Parathyroid adenoma (tissue), 2 donors: ENCODE measurements at regions not wholly inside any gene's neighbourhood (a gene's known extent, or its start where the extent isn't known, plus 50 kb on each side); places are given as distances from the start of the nearest gene placed in this dataset.

Source experiments
- H2AFZ ChIP-seq: fragments of 300-600 bp; sonication (generic); one replicate; pipeline ENCODE4 v1.7.0; 2017; ENCODE audit warnings: antibody characterized with exemption, mild to moderate bottlenecking
- H3K27ac ChIP-seq: fragments of 300-600 bp; sonication (generic); one replicate; pipeline ENCODE4 v1.7.0; 2017
- H3K27me3 ChIP-seq: fragments of 300-600 bp; sonication (generic); one replicate; pipeline ENCODE4 v1.7.0; 2017; ENCODE audit warnings: low read length; ENCODE audit not compliant: control insufficient read depth, insufficient read depth
- H3K36me3 ChIP-seq: fragments of 300-600 bp; sonication (generic); one replicate; pipeline ENCODE4 v1.7.0; 2017; ENCODE audit warnings: low read length; ENCODE audit not compliant: control insufficient read depth, insufficient read depth
- H3K4me1 ChIP-seq: fragments of 300-600 bp; sonication (generic); one replicate; pipeline ENCODE4 v1.7.0; 2017; ENCODE audit warnings: control low read depth
- H3K4me2 ChIP-seq: fragments of 300-600 bp; sonication (generic); one replicate; pipeline ENCODE4 v1.7.0; 2017; ENCODE audit warnings: low read length
- H3K4me3 ChIP-seq: fragments of 300-600 bp; sonication (generic); one replicate; pipeline ENCODE4 v1.7.0; 2017; ENCODE audit warnings: low read depth, low read length
- H3K79me2 ChIP-seq: fragments of 300-600 bp; sonication (generic); one replicate; pipeline ENCODE4 v1.7.0; 2017; ENCODE audit warnings: control low read depth
- H3K9ac ChIP-seq: fragments of 300-600 bp; sonication (generic); one replicate; pipeline ENCODE4 v1.7.0; 2017; ENCODE audit warnings: mild to moderate bottlenecking
- H3K9me3 ChIP-seq: fragments of 300-600 bp; sonication (generic); one replicate; pipeline ENCODE4 v1.7.0; 2017; ENCODE audit warnings: low read length; ENCODE audit not compliant: control insufficient read depth
- CTCF ChIP-seq: fragments of 300-600 bp; sonication (generic); IDR thresholded peaks from one replicate; pipeline ENCODE4 v1.7.0; 2017; ENCODE audit warnings: antibody characterized with exemption, mild to moderate bottlenecking
- donor health status: primary hyperparathyroidism.

GRCh38 chr14:41549821-41550607 is 56.7 kb upstream of the LRFN5 start:
- Histone ChIP-seq H3K9ac (no peak overlapping the region), H3K27ac (no peak overlapping the region), H3K4me1 (no peaks in the 10 kb centered on the region), H3K79me2 (no peaks in the 10 kb centered on the region), H3K4me2 (no peak overlapping the region), H3K9me3 (no peaks in the 10 kb centered on the region), H3K27me3 (no peaks in the 10 kb centered on the region), H3K4me3 (no peak overlapping the region), H3K36me3 (no peaks in the 10 kb centered on the region), H2AFZ (no peak overlapping the region)
- no peak for TF ChIP-seq CTCF

- no peaks in the 10 kb centered on the region for H3K79me2 ChIP-seq
- no peak for TF ChIP-seq CTCF
- no peak overlapping the region for H3K9ac ChIP-seq
- no peak overlapping the region for H3K4me2 ChIP-seq
- no peak overlapping the region for H3K27ac ChIP-seq
- no peak overlapping the region for H3K4me3 ChIP-seq
- no peak overlapping the region for H2AFZ ChIP-seq
- H3K27me3 ChIP-seq: no peaks in the 10 kb centered on the region
- H3K4me1 ChIP-seq: no peaks in the 10 kb centered on the region
- no peaks in the 10 kb centered on the region for H3K9me3 ChIP-seq
- no peaks in the 10 kb centered on the region for H3K36me3 ChIP-seq
Measured at GRCh38 chr14:41549282-41549681, 57.4 kb upstream of the LRFN5 start.

- no peak for TF ChIP-seq CTCF
Measured at GRCh38 chr14:41548666-41549065, 58.0 kb upstream of the LRFN5 start.

GRCh38 chr14:41541333-41541732 is 65.3 kb upstream of the LRFN5 start:
- no peak overlapping the region for H3K9ac ChIP-seq
- no peak overlapping the region for H3K4me2 ChIP-seq
- no peaks in the 10 kb centered on the region for H3K4me1 ChIP-seq
- H3K36me3 ChIP-seq: no peaks in the 10 kb centered on the region
- no peak overlapping the region for H3K27ac ChIP-seq
- H3K27me3 ChIP-seq: no peaks in the 10 kb centered on the region
- H3K9me3 ChIP-seq: no peaks in the 10 kb centered on the region
- no peak for TF ChIP-seq CTCF
- no peak overlapping the region for H2AFZ ChIP-seq
- no peaks in the 10 kb centered on the region for H3K79me2 ChIP-seq
- H3K4me3 ChIP-seq: no peak overlapping the region

More at GRCh38 chr14:41548666-41549065, 58.0 kb upstream of the LRFN5 start:
- Histone ChIP-seq H3K27ac (no peak overlapping the region), H3K4me2 (no peak overlapping the region), H3K36me3 (no peaks in the 10 kb centered on the region), H2AFZ (no peak overlapping the region), H3K9me3 (no peaks in the 10 kb centered on the region), H3K9ac (no peak overlapping the region), H3K4me3 (no peak overlapping the region), H3K27me3 (no peaks in the 10 kb centered on the region), H3K4me1 (no peaks in the 10 kb centered on the region), H3K79me2 (no peaks in the 10 kb centered on the region)

GRCh38 chr14:41532255-41532654 is 74.4 kb upstream of the LRFN5 start:
- H2AFZ ChIP-seq: no peak overlapping the region
- no peak overlapping the region for H3K9ac ChIP-seq
- no peaks in the 10 kb centered on the region for H3K4me1 ChIP-seq
- H3K27ac ChIP-seq: no peak overlapping the region
- H3K36me3 ChIP-seq: no peaks in the 10 kb centered on the region
- no peaks in the 10 kb centered on the region for H3K79me2 ChIP-seq
- H3K9me3 ChIP-seq: no peaks in the 10 kb centered on the region
- H3K4me3 ChIP-seq: no peak overlapping the region
- H3K4me2 ChIP-seq: no peak overlapping the region
- TF ChIP-seq CTCF: no peak
- H3K27me3 ChIP-seq: no peaks in the 10 kb centered on the region
